ENCODE measurements at regions not wholly inside any gene's neighbourhood (a gene's known extent, or its start where the extent isn't known, plus 50 kb on each side); places are given as distances from the start of the nearest gene placed in this dataset.

GRCh38 chr12:42701084-42701483 is 111.5 kb upstream of the PRICKLE1 start:
- no peak overlapping the region for H4K91ac ChIP-seq (ENCODE audit: low read length)
- no peak overlapping the region for H2BK120ac ChIP-seq (ENCODE audit: low read depth, low read length)
- H3K27me3 ChIP-seq (ENCODE audit: control insufficient read depth in 1 of 2, insufficient read depth in 1 of 2, low read length in 2 of 2), result no peaks in the 10 kb centered on the region
- H2BK12ac ChIP-seq (ENCODE audit: low read length in 2 of 2), result no peak overlapping the region
- no peak overlapping the region for H3K4me2 ChIP-seq (ENCODE audit: low read length, poor library complexity, severe bottlenecking)
- no peaks in the 10 kb centered on the region for H3K36me3 ChIP-seq (ENCODE audit: control insufficient read depth in 1 of 2, insufficient read depth in 2 of 2, low read depth in 1 of 2, low read length in 2 of 2)
- H3K4ac ChIP-seq (ENCODE audit: low read depth in 1 of 2, low read length in 2 of 2), result no peak overlapping the region
- H3K14ac ChIP-seq (ENCODE audit: low read length in 2 of 2), result no peak overlapping the region
- no peak overlapping the region for H2BK15ac ChIP-seq (ENCODE audit: low read depth, poor library complexity, severe bottlenecking)
- H3K4me1 ChIP-seq (ENCODE audit: control insufficient read depth, insufficient read depth, low read depth, low read length), result peaks cover 4% of the 10 kb centered on the region
- no peaks in the 10 kb centered on the region for H3K79me1 ChIP-seq (replicated peaks; ENCODE audit: low read length, poor library complexity, severe bottlenecking)
- no peak overlapping the region for H4K8ac ChIP-seq (ENCODE audit: low read length)
- H3K23ac ChIP-seq (ENCODE audit: low read length in 2 of 2), result no peak overlapping the region
- WGBS, result 99% methylated on average over 2 of the region's 3 CpGs
- no peak overlapping the region for H3K9ac ChIP-seq (ENCODE audit: low read length)
- DNase-seq, result no peak
- H3K9me3 ChIP-seq (ENCODE audit: control insufficient read depth, low read length), result no peaks in the 10 kb centered on the region
- no peak overlapping the region for H3K18ac ChIP-seq (ENCODE audit: low read depth in 1 of 2, low read length in 2 of 2)
- H2AFZ ChIP-seq (ENCODE audit: low read depth, low read length), result no peak overlapping the region
- H2AK5ac ChIP-seq (ENCODE audit: low read length, severe bottlenecking), result no peak overlapping the region
- no peak overlapping the region for H2BK5ac ChIP-seq (ENCODE audit: low read depth, low read length, poor library complexity, severe bottlenecking)
- no peak overlapping the region for H3K27ac ChIP-seq (ENCODE audit: low read length, poor library complexity, severe bottlenecking)
- H3K4me3 ChIP-seq (ENCODE audit: insufficient read depth in 1 of 2, low read depth in 1 of 2, low read length in 2 of 2), result no peak overlapping the region

DNA sequence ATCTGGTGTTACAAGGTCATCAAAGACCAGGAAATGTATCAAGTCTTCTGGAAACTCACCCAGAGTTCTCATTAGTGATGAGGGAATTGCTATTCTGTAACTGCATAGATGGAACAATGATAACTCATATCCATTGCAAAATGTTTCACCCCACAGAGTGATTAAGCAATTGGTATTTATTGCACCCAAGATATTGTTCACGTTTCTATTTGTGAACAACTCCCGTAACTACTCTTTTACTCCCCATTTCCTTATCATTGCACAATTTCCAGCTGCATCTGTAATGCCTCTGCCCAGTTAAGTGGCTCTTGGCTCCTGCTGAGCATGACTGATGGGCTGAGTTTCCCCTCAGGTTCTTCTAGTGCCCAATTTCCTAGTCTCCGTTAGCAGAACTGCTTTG is 108.7 kb upstream of the PRICKLE1 start:
- Histone ChIP-seq H3K4ac (ENCODE audit: low read depth in 1 of 2, low read length in 2 of 2) (no peak overlapping the region), H4K91ac (ENCODE audit: low read length) (no peak overlapping the region), H3K18ac (ENCODE audit: low read depth in 1 of 2, low read length in 2 of 2) (no peak overlapping the region), H2BK120ac (ENCODE audit: low read depth, low read length) (no peak overlapping the region), H3K23ac (ENCODE audit: low read length in 2 of 2) (no peak overlapping the region), H3K9ac (ENCODE audit: low read length) (peak overlapping the region; percentile 25), H3K36me3 (ENCODE audit: control insufficient read depth in 1 of 2, insufficient read depth in 2 of 2, low read depth in 1 of 2, low read length in 2 of 2) (no peaks in the 10 kb centered on the region), H3K4me1 (ENCODE audit: control insufficient read depth, insufficient read depth, low read depth, low read length) (no peaks in the 10 kb centered on the region), H3K4me2 (ENCODE audit: low read length, poor library complexity, severe bottlenecking) (no peak overlapping the region), H3K9me3 (ENCODE audit: control insufficient read depth, low read length) (no peaks in the 10 kb centered on the region), H2BK12ac (ENCODE audit: low read length in 2 of 2) (no peak overlapping the region), H3K27ac (ENCODE audit: low read length, poor library complexity, severe bottlenecking) (no peak overlapping the region), H4K8ac (ENCODE audit: low read length) (no peak overlapping the region), H3K14ac (ENCODE audit: low read length in 2 of 2) (no peak overlapping the region), H2AFZ (ENCODE audit: low read depth, low read length) (no peak overlapping the region), H3K79me1 (replicated peaks; ENCODE audit: low read length, poor library complexity, severe bottlenecking) (no peaks in the 10 kb centered on the region), H2BK5ac (ENCODE audit: low read depth, low read length, poor library complexity, severe bottlenecking) (no peak overlapping the region), H2BK15ac (ENCODE audit: low read depth, poor library complexity, severe bottlenecking) (no peak overlapping the region), H3K27me3 (ENCODE audit: control insufficient read depth in 1 of 2, insufficient read depth in 1 of 2, low read length in 2 of 2) (no peaks in the 10 kb centered on the region), H3K4me3 (ENCODE audit: insufficient read depth in 1 of 2, low read depth in 1 of 2, low read length in 2 of 2) (no peak overlapping the region), H2AK5ac (ENCODE audit: low read length, severe bottlenecking) (no peak overlapping the region)
- DNase-seq, result peak; percentile 33
- WGBS, result 46% methylated on average over 3 of the region's 3 CpGs

GRCh38 chr12:42696406-42697149 is 107.0 kb upstream of the PRICKLE1 start:
- Histone ChIP-seq H3K18ac (ENCODE audit: low read depth in 1 of 2, low read length in 2 of 2) (no peak overlapping the region), H2BK120ac (ENCODE audit: low read depth, low read length) (no peak overlapping the region), H4K91ac (ENCODE audit: low read length) (no peak overlapping the region), H3K9ac (ENCODE audit: low read length) (peak overlapping the region; percentile 70), H3K23ac (ENCODE audit: low read length in 2 of 2) (no peak overlapping the region), H3K36me3 (ENCODE audit: control insufficient read depth in 1 of 2, insufficient read depth in 2 of 2, low read depth in 1 of 2, low read length in 2 of 2) (no peaks in the 10 kb centered on the region), H2BK5ac (ENCODE audit: low read depth, low read length, poor library complexity, severe bottlenecking) (no peak overlapping the region), H3K4me3 (ENCODE audit: insufficient read depth in 1 of 2, low read depth in 1 of 2, low read length in 2 of 2) (peak overlapping the region in 1 of 2 experiments; percentile 50), H4K8ac (ENCODE audit: low read length) (no peak overlapping the region), H3K79me1 (replicated peaks; ENCODE audit: low read length, poor library complexity, severe bottlenecking) (no peaks in the 10 kb centered on the region), H3K4me2 (ENCODE audit: low read length, poor library complexity, severe bottlenecking) (no peak overlapping the region), H3K4ac (ENCODE audit: low read depth in 1 of 2, low read length in 2 of 2) (no peak overlapping the region), H3K14ac (ENCODE audit: low read length in 2 of 2) (no peak overlapping the region), H2AK5ac (ENCODE audit: low read length, severe bottlenecking) (peak overlapping the region; percentile 72), H2BK15ac (ENCODE audit: low read depth, poor library complexity, severe bottlenecking) (no peak overlapping the region), H2AFZ (ENCODE audit: low read depth, low read length) (no peak overlapping the region), H3K27ac (ENCODE audit: low read length, poor library complexity, severe bottlenecking) (no peak overlapping the region), H3K4me1 (ENCODE audit: control insufficient read depth, insufficient read depth, low read depth, low read length) (no peaks in the 10 kb centered on the region), H3K9me3 (ENCODE audit: control insufficient read depth, low read length) (no peaks in the 10 kb centered on the region), H3K27me3 (ENCODE audit: control insufficient read depth in 1 of 2, insufficient read depth in 1 of 2, low read length in 2 of 2) (no peaks in the 10 kb centered on the region), H2BK12ac (ENCODE audit: low read length in 2 of 2) (no peak overlapping the region)
- DNase-seq, result peak; percentile 39
- WGBS, result 77% methylated on average over 10 of the region's 10 CpGs

DNA sequence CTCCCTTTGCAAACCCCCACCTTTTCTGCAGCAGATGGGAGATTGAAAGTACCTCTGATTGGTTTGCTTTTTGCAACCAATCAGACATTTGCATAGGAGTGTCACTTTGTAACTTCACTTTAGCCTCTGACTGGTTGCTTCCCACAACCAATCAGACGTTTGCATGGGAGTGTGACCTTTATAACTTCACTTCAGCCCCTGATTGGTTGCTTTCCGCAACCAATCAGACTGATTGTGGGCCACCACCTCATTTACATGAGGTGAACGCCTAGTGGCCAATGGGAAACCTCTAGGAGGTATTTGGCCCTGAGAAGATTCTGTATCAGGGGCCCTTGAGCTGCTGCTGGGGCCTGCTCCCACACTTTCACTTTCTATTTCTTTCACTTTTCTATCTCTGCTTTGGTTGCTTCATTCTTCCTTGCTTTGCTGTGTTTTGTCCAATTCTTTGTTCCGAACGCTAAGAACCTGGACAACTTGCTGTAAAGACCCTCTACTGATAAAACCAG is 106.0 kb upstream of the PRICKLE1 start:
- Histone ChIP-seq H3K4me1 (ENCODE audit: control insufficient read depth, insufficient read depth, low read depth, low read length) (no peaks in the 10 kb centered on the region), H3K23ac (ENCODE audit: low read length in 2 of 2) (no peak overlapping the region), H3K9ac (ENCODE audit: low read length) (peak overlapping the region; percentile 70), H4K8ac (ENCODE audit: low read length) (no peak overlapping the region), H3K4ac (ENCODE audit: low read depth in 1 of 2, low read length in 2 of 2) (no peak overlapping the region), H4K91ac (ENCODE audit: low read length) (no peak overlapping the region), H2BK120ac (ENCODE audit: low read depth, low read length) (no peak overlapping the region), H3K36me3 (ENCODE audit: control insufficient read depth in 1 of 2, insufficient read depth in 2 of 2, low read depth in 1 of 2, low read length in 2 of 2) (no peaks in the 10 kb centered on the region), H2AFZ (ENCODE audit: low read depth, low read length) (no peak overlapping the region), H2BK5ac (ENCODE audit: low read depth, low read length, poor library complexity, severe bottlenecking) (no peak overlapping the region), H3K27ac (ENCODE audit: low read length, poor library complexity, severe bottlenecking) (no peak overlapping the region), H3K4me3 (ENCODE audit: insufficient read depth in 1 of 2, low read depth in 1 of 2, low read length in 2 of 2) (peak overlapping the region in 1 of 2 experiments; percentile 50), H2AK5ac (ENCODE audit: low read length, severe bottlenecking) (no peak overlapping the region), H3K27me3 (ENCODE audit: control insufficient read depth in 1 of 2, insufficient read depth in 1 of 2, low read length in 2 of 2) (no peaks in the 10 kb centered on the region), H3K18ac (ENCODE audit: low read depth in 1 of 2, low read length in 2 of 2) (no peak overlapping the region), H2BK12ac (ENCODE audit: low read length in 2 of 2) (no peak overlapping the region), H3K4me2 (ENCODE audit: low read length, poor library complexity, severe bottlenecking) (no peak overlapping the region), H3K14ac (ENCODE audit: low read length in 2 of 2) (no peak overlapping the region), H3K79me1 (replicated peaks; ENCODE audit: low read length, poor library complexity, severe bottlenecking) (no peaks in the 10 kb centered on the region), H2BK15ac (ENCODE audit: low read depth, poor library complexity, severe bottlenecking) (no peak overlapping the region), H3K9me3 (ENCODE audit: control insufficient read depth, low read length) (no peaks in the 10 kb centered on the region)
- no peak for DNase-seq
- WGBS, result 95% methylated on average over 5 of the region's 5 CpGs
